ENCODE measurements at regions not wholly inside any gene's neighbourhood (a gene's known extent, or its start where the extent isn't known, plus 50 kb on each side); places are given as distances from the start of the nearest gene placed in this dataset.
"Not testable (repeated sequence)": the region's sequence is repeated elsewhere in the genome, so short reads cannot be mapped to it uniquely, and the experiment has no call there.

GRCh38 chr15:31719396-31720022 is 310.8 kb upstream of the CHRNA7 start:
- TF ChIP-seq ZNF561 (tag by site-specific recombination; IDR thresholded peaks at IDR 0.05; ENCODE audit: borderline replicate concordance); ZNF16 (tag by site-specific recombination; IDR thresholded peaks at IDR 0.05; ENCODE audit: low read depth); SP7 (tag by site-specific recombination; IDR thresholded peaks at IDR 0.05); ZNF274 (IDR thresholded peaks at IDR 0.05; ENCODE audit: low read length); ZNF274 (tag by site-specific recombination; IDR thresholded peaks at IDR 0.05; ENCODE audit: borderline replicate concordance); TCF7L2 (IDR thresholded peaks at IDR 0.05; ENCODE audit: borderline replicate concordance, low read depth, low read length); ZNF664 (tag by site-specific recombination; IDR thresholded peaks at IDR 0.05); CTCF (tag by site-specific recombination; IDR thresholded peaks at IDR 0.05); YY1 (tag by site-specific recombination; IDR thresholded peaks at IDR 0.05): not testable (repeated sequence)

Measured in HEK293 (cell line).